NCI-H1417 treated with DMSO at 0.1 percent for 48 hours (cell line): ENCODE measurements at regions not wholly inside any gene's neighbourhood (a gene's known extent, or its start where the extent isn't known, plus 50 kb on each side); places are given as distances from the start of the nearest gene placed in this dataset.
"Not testable (repeated sequence)": the region's sequence is repeated elsewhere in the genome, so short reads cannot be mapped to it uniquely, and the experiment has no call there.

Source experiments
- DNase-seq: peaks from one replicate; lab custom pipeline; 2025; lab: John Stamatoyannopoulos, UW

DNA sequence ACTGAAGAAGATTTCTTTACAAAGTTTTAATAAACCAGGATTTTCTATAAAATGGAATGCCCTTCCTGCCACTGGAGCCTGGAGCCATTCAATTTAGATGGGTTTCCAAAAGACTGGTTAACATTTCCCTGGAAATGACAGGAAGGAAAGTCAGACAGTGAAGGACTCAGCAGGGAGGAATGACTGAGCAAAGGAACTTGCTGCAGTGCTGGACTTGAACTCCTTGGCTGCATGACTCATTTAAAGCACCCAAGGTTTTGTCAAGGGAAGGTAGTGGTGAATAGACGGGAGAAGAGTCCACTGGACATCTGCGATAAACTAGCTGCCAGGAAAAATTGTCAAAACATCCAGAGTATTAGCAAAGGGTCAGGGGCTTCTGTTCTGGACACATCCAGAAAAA is 163.8 kb upstream of the SLC28A3 start:
- DNase-seq: no peak

- no peak for DNase-seq
Observed at GRCh38 chr9:84511651-84512050, 157.9 kb upstream of the NTRK2 start.

- DNase-seq: no peak
Observed at GRCh38 chr9:84512493-84512892, 157.0 kb upstream of the NTRK2 start.

DNA sequence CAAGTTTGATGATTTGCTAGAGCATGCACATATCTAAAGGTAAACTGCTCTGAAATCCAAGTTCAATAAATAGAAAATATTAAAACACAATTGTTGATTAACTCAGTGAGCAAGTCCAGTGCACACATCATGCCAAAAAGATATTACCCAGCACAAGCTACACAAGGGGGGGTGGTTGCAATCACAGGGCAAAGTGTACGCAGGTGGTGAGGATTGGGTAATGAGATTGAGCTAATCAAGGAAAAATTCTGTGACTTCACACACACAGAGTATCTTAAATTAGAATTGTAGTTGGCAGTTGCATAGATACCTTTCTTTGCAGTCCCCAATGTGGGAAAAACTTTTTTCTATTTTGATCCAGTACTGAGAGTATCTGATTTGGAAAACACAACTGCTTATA is 156.1 kb upstream of the NTRK2 start:
- DNase-seq: no peak

GRCh38 chr9:84513979-84514378 is 155.6 kb upstream of the NTRK2 start:
- no peak for DNase-seq

DNA sequence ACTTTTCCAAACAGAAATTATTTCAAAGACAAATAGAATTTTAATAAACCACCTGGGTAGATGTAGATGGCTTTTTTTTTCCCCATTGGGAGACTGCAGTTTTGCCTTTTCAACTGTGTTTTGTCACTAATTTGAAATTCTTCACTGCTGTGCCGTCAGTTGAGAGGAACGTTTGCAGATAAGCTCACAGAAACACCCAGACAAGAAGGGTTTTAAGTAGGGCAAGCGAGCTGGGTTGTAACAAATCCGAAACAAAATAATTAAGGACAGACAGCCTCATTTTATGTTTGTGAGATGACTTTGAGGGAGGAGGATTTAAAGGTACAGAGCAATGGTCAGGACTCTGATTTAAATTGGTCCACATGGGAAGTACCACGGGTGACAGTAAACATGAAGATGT is 155.1 kb upstream of the NTRK2 start:
- DNase-seq: no peak

- DNase-seq: no peak
Observed at GRCh38 chr9:84517026-84517425, 152.5 kb upstream of the NTRK2 start.

GRCh38 chr9:84519413-84519812 is 150.1 kb upstream of the NTRK2 start:
- DNase-seq: no peak

GRCh38 chr9:84521208-84521607 is 148.3 kb upstream of the NTRK2 start:
- DNase-seq: no peak

- not testable (repeated sequence) for DNase-seq
Observed at GRCh38 chr9:84526211-84526610, 143.3 kb upstream of the NTRK2 start.

GRCh38 chr9:84527060-84527720 is 142.3 kb upstream of the NTRK2 start:
- DNase-seq: not testable (repeated sequence)

GRCh38 chr9:84535973-84536372 is 133.6 kb upstream of the NTRK2 start:
- DNase-seq: not testable (repeated sequence)

DNA sequence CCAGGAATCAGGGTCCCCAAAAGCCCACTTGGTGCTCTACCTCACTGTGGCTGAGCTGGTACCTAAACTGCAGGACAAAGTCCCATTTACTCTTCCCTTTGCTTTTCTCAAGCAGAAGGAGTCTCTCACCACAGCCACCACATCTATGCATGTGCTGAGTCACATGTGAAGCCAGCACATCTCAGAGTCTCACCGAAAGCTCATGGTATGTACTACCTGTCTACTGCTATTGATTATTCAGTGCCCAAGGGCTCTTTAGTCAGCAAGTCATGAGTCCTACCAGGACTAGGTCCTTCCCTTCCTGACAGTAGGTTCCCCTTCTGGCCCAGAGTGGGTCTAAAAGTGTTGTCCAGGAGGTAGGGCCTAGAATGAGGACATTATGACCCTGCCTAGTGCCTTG is 130.7 kb upstream of the NTRK2 start:
- DNase-seq: no peak

DNA sequence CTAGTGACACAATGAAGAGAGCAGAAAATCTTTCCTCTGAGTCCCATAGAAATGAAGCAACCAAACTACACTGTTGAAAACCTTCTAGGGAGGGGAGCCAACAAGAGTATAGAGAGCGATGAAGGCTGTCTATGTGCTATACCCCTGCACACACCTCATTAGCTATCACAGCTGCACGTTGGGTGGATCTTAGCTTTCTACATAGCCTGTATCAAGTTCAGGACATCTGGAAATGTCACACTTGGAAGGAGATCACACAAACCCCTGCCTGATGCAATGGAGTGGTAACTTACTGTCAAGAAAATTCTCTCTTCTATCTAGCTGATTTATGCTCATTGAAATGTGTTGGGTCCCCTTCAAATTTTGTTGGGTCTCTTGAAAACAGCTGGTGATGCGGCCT is 127.0 kb upstream of the NTRK2 start:
- no peak for DNase-seq

DNA sequence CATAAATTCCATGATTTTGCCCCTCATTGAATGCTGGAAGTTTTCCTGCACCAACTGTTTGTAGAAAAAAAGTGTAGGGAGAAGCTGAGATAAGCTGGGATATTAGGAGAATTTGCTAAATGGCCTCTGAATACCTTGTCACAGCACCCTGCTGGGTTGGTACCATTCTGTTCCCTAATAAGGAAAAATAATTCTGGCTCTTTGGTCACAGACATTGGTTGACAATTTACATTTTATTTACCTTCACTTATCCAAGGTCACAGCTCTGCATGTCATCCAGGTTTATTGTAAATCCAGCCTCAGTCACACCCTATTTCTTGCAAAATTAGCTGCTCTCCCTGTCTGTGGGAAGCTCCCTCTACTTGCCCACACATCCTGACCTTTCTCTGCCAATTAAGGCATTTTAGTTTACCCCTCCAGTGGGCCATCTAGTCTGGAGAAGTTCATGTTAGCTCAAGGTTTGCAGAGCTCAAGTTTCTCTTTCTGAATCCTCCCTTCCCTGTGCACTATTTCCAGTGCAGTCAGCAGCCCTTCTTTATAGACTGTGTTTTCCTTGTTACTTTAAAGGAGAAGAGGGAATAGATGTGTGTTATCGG is 115.4 kb upstream of the NTRK2 start:
- no peak for DNase-seq

DNA sequence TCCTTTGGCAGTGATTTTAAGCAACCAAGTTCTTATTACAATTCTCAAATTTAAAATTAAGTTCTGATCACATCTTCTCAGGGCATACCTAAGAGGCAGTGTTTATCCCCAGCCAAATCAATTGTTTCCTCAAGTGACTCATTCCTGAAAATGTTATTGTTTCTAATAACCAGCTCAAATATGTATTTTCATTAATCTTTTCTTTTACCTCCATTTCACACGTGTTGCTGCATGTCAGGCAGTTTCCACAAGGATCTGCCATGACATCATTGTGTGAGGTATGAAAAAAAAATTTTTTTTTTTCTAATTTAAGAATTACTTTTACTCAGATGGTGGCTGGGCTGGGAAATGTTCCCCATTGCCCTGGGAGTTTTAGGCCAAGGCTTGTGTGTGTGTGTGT is 113.0 kb upstream of the NTRK2 start:
- DNase-seq: no peak

- DNase-seq: no peak
Observed at GRCh38 chr9:84557751-84558150, 111.8 kb upstream of the NTRK2 start.

DNA sequence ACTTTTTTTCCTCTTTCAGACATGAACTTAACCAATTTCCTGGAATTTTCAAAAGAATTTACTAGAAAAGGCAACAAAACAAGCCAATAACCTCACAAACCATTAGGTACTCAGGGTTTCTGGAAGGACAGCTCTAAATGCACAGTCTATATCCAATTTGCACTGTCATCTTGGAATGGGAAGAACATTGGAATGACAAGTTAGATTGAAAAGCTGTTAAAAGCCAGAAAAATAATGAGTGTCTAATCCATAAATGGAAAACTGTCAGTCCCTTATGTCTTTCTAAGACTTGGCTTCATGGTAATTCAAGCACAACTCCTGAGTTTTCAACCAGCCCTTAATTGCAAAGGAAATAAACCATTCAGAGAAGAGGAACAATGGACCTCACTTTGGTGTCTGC is 105.8 kb upstream of the NTRK2 start:
- no peak for DNase-seq

- no peak for DNase-seq
Observed at GRCh38 chr9:84567805-84568204, 101.7 kb upstream of the NTRK2 start.

- DNase-seq: no peak
Observed at GRCh38 chr9:84570482-84571154, 98.9 kb upstream of the NTRK2 start.

- no peak for DNase-seq
Observed at GRCh38 chr9:84573083-84573482, 96.4 kb upstream of the NTRK2 start.

- DNase-seq: no peak
Observed at GRCh38 chr9:84575705-84576104, 93.8 kb upstream of the NTRK2 start.

DNA sequence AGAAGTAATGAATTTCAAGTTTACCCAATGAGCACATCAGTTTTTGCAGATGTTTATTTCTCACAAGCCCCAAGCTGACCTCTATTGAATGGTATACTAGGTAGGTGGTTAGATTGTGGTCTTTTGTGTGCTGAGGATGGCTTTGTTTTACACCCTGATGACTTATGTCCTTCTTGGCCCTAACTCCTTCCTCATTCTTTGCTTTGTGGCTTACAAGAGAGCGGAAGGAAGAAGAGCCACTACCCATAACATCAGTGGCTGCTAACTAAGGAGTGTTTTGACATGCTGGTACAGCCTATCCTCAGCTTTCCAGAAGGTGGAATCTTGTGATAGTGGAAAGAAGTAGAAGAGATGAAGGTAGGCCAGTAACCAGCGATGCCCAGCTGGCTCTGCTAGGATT is 85.7 kb upstream of the NTRK2 start:
- no peak for DNase-seq

GRCh38 chr9:84586662-84587061 is 82.9 kb upstream of the NTRK2 start:
- no peak for DNase-seq
